ENCODE measurements at regions not wholly inside any gene's neighbourhood (a gene's known extent, or its start where the extent isn't known, plus 50 kb on each side); places are given as distances from the start of the nearest gene placed in this dataset.

GRCh38 chr3:23086331-23086730 is 116.8 kb upstream of the UBE2E2 start:
- no peak overlapping the region for H3K27ac ChIP-seq
- no peak for TF ChIP-seq CTCF (conservative IDR thresholded peaks at IDR 0.05)

GRCh38 chr3:23086831-23087230 is 116.3 kb upstream of the UBE2E2 start:
- H3K27ac ChIP-seq: no peak overlapping the region
- TF ChIP-seq CTCF (conservative IDR thresholded peaks at IDR 0.05): no peak

- H3K27ac ChIP-seq: no peak overlapping the region
These were observed 108.7 kb upstream of the UBE2E2 start for GRCh38 chr3:23094412-23094811.

GRCh38 chr3:23094890-23095462 is 108.2 kb upstream of the UBE2E2 start:
- no peak overlapping the region for H3K27ac ChIP-seq
- no peak for TF ChIP-seq CTCF (conservative IDR thresholded peaks at IDR 0.05)

More at GRCh38 chr3:23094412-23094811, 108.7 kb upstream of the UBE2E2 start:
- no peak for TF ChIP-seq CTCF (conservative IDR thresholded peaks at IDR 0.05)

DNA sequence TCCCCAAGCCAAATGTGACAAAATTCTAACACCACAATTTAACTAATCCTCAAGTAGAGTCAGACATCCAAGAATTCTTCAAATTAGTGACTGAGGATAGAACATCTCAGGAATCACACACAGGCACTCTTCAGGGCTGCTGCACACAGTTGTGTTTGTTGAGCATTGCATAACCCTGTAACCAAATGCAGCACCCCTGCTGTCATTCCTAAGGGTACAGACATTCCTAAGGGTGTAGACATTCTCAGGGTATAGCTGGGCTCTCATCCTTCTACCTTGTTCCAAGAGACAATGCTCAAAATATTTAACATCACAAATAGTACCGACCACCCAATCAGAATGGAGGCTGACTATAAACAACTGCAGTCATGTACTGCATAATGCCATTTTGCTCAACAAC is 107.1 kb upstream of the UBE2E2 start:
- no peak overlapping the region for H3K27ac ChIP-seq

GRCh38 chr3:23099021-23099420 is 104.1 kb upstream of the UBE2E2 start:
- no peak overlapping the region for H3K27ac ChIP-seq
- no peak for TF ChIP-seq CTCF (conservative IDR thresholded peaks at IDR 0.05)

More for the DNA sequence above, 107.1 kb upstream of the UBE2E2 start:
- TF ChIP-seq CTCF (conservative IDR thresholded peaks at IDR 0.05): no peak

DNA sequence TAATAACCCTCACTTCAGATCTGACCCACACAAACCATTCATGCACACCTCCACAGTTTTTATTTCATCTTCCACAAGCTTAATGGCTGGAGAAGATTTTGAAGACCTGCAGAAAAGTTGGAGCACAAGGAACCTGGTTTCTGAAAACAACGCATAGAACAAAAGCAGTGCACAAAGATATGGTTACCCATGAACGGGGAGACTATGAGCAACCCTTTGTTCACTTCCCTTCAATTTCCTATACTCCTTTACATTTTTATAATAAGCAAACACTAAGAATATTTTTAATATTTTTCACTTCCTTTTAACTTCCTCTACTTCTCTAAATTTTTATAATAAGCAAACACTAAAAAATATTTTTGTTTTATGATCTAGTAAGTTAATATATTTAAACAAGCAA is 103.5 kb upstream of the UBE2E2 start:
- H3K27ac ChIP-seq: no peak overlapping the region
- no peak for TF ChIP-seq CTCF (conservative IDR thresholded peaks at IDR 0.05)
